DND-41 (cell line): ENCODE measurements at regions not wholly inside any gene's neighbourhood (a gene's known extent, or its start where the extent isn't known, plus 50 kb on each side); places are given as distances from the start of the nearest gene placed in this dataset.

ENCODE experiments used
- ATAC-seq: fragments of 200-7000 bp; cut with Tn5 transposase; 3 replicates; pipeline ENCODE4 v1.9.1; 2021; ENCODE audit warnings: low read depth; ENCODE audit not compliant: insufficient read depth
- DNase-seq: peaks from one replicate; pipeline ENCODE4 v3.0.0-alpha.2; 2020
- H2AFZ ChIP-seq: 2 replicates; pipeline ENCODE4 v1.6.0; 2012; ENCODE audit warnings: low read depth, low read length
- H3K27ac ChIP-seq: 2 replicates; pipeline ENCODE4 v1.5.1; 2012; ENCODE audit warnings: low read length, inconsistent platforms
- H3K27me3 ChIP-seq: fragments of 200-600 bp; sonication (generic); 2 replicates; pipeline ENCODE4 v1.6.0; 2012; ENCODE audit warnings: low read length, mild to moderate bottlenecking, inconsistent platforms; ENCODE audit not compliant: insufficient read depth, poor library complexity
- H3K36me3 ChIP-seq: 2 replicates; pipeline ENCODE4 v1.5.1; 2012; ENCODE audit warnings: low read length, inconsistent platforms; ENCODE audit not compliant: insufficient read depth
- H3K4me1 ChIP-seq: 2 replicates; pipeline ENCODE4 v1.5.1; 2012; ENCODE audit warnings: mild to moderate bottlenecking, low read length; ENCODE audit not compliant: insufficient read depth
- H3K4me2 ChIP-seq: 2 replicates; pipeline ENCODE4 v1.6.0; 2012; ENCODE audit warnings: mild to moderate bottlenecking, moderate library complexity, low read length, inconsistent platforms; ENCODE audit not compliant: insufficient read depth
- H3K4me3 ChIP-seq, 2 experiments: fragments of 200-600 bp in 1 of 2; shearing (Covaris generic) in 1 of 2; 2 replicates each; pipeline ENCODE4 v1.5.1; 2012 to 2016; ENCODE audit warnings: inconsistent platforms in 2 of 2, low read length in 2 of 2, mild to moderate bottlenecking in 2 of 2, low read depth in 1 of 2, moderate library complexity in 1 of 2
- H3K79me2 ChIP-seq: 2 replicates; pipeline ENCODE4 v1.6.0; 2012; ENCODE audit warnings: low read length, inconsistent platforms; ENCODE audit not compliant: insufficient read depth
- H3K9ac ChIP-seq: 2 replicates; pipeline ENCODE4 v1.6.0; 2012; ENCODE audit warnings: low read depth, mild to moderate bottlenecking, inconsistent platforms, low read length, moderate library complexity
- H3K9me3 ChIP-seq: 2 replicates; pipeline ENCODE4 v1.5.1; 2012; ENCODE audit warnings: low read length, moderate library complexity, mild to moderate bottlenecking, inconsistent platforms; ENCODE audit not compliant: insufficient read depth, severe bottlenecking
- H4K20me1 ChIP-seq: 2 replicates; pipeline ENCODE4 v1.6.0; 2012; ENCODE audit warnings: low read length; ENCODE audit not compliant: insufficient read depth
- EZH2 ChIP-seq: IDR thresholded peaks from 3 replicates; pipeline ENCODE4 v1.6.1; 2012; ENCODE audit warnings: borderline replicate concordance, low read depth, mild to moderate bottlenecking, moderate library complexity, low read length, inconsistent platforms; ENCODE audit not compliant: severe bottlenecking
- TF ChIP-seq, protein P1 (sequence below): IDR thresholded peaks from 2 replicates; pipeline ENCODE4 v1.5.1; 2012; ENCODE audit warnings: borderline replicate concordance, low read length, moderate library complexity, mild to moderate bottlenecking; ENCODE audit not compliant: poor library complexity, severe bottlenecking; ENCODE audit errors: extremely low read depth

DNA sequence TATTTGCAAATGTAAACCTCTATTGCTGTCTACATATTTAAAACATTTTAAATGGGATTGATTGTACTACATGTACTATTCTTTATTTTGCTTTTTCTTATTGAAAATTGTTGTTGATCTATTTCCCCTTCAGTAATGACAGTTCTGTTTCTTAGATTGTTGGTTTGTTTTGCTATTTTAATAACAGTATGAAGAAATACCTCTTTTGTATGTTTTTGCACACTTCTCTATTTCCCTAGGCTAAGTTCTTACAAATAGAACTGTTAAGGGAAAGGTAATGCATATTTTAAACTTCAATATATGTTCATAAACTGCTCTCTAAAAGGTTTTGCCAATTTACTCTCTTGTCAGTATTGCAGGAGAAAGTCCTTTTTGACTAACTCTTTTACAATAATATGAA lies 195.0 kb upstream of the PRPS1L1 start:
- Histone ChIP-seq H2AFZ (no peak overlapping the region), H3K4me3 (no peak overlapping the region), H3K4me2 (no peak overlapping the region), H3K79me2 (no peaks in the 10 kb centered on the region), H3K27me3 (no peaks in the 10 kb centered on the region), H3K9ac (no peak overlapping the region), H3K27ac (no peak overlapping the region), H3K9me3 (no peaks in the 10 kb centered on the region), H4K20me1 (no peaks in the 10 kb centered on the region), H3K4me1 (no peaks in the 10 kb centered on the region), H3K36me3 (no peaks in the 10 kb centered on the region)
- ATAC-seq (no peak), DNase-seq (no peak)
- TF ChIP-seq EZH2 = no peak
- TF ChIP-seq, protein P1, sequence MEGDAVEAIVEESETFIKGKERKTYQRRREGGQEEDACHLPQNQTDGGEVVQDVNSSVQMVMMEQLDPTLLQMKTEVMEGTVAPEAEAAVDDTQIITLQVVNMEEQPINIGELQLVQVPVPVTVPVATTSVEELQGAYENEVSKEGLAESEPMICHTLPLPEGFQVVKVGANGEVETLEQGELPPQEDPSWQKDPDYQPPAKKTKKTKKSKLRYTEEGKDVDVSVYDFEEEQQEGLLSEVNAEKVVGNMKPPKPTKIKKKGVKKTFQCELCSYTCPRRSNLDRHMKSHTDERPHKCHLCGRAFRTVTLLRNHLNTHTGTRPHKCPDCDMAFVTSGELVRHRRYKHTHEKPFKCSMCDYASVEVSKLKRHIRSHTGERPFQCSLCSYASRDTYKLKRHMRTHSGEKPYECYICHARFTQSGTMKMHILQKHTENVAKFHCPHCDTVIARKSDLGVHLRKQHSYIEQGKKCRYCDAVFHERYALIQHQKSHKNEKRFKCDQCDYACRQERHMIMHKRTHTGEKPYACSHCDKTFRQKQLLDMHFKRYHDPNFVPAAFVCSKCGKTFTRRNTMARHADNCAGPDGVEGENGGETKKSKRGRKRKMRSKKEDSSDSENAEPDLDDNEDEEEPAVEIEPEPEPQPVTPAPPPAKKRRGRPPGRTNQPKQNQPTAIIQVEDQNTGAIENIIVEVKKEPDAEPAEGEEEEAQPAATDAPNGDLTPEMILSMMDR = no peak

DNA sequence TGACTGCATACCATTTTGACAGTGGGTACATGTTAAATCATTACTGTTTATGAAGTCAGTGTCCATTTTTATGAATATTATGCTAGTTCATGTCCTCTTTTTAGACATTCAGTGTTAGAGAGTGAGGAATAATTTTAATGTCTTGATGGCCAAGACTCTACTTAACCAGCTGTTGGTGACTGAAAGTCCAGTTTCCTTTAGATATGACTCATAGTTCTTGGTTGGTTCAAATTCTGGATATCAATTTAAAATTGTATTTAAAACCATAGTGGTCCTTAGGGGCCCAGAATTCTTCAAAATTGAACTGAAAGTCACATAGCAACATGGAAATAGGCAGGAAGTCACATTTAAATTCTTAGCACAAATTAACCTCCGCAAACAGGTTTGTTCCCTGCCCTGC lies 196.5 kb upstream of the PRPS1L1 start:
- ATAC-seq (no peak), DNase-seq (no peak)
- H2AFZ ChIP-seq = no peak overlapping the region
- H3K36me3 ChIP-seq = no peaks in the 10 kb centered on the region
- H3K27me3 ChIP-seq = no peaks in the 10 kb centered on the region
- H4K20me1 ChIP-seq = no peaks in the 10 kb centered on the region
- H3K79me2 ChIP-seq = no peaks in the 10 kb centered on the region
- H3K4me3 ChIP-seq = no peak overlapping the region
- H3K27ac ChIP-seq = no peak overlapping the region
- TF ChIP-seq, protein P1 = no peak
- no peak for TF ChIP-seq EZH2
- H3K9ac ChIP-seq = no peak overlapping the region
- no peak overlapping the region for H3K4me2 ChIP-seq
- no peaks in the 10 kb centered on the region for H3K9me3 ChIP-seq
- H3K4me1 ChIP-seq = no peaks in the 10 kb centered on the region

DNA sequence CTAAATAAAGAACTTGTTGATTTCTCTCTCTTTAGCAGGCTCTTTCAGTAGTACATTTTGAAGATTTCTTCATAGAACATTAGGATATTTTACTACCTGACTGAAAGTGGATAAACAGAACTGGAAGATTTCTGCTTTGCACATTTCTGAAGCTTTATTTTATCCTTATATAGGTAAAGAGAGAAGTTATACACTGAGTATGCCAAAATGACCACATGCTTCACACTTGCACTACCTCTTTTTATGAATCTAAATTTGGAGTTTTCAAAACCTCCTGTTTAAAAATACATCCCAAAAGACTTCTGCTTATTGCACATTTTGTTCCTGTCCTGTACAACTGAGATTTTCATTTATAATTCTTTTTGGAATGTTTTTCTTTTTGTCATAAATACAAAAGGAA lies 197.4 kb upstream of the PRPS1L1 start:
- no peak overlapping the region for H2AFZ ChIP-seq
- H3K36me3 ChIP-seq = no peaks in the 10 kb centered on the region
- H3K27ac ChIP-seq = no peak overlapping the region
- ATAC-seq (no peak), DNase-seq (no peak)
- no peaks in the 10 kb centered on the region for H3K9me3 ChIP-seq
- H4K20me1 ChIP-seq = no peaks in the 10 kb centered on the region
- no peaks in the 10 kb centered on the region for H3K4me1 ChIP-seq
- H3K27me3 ChIP-seq = no peaks in the 10 kb centered on the region
- no peak overlapping the region for H3K4me3 ChIP-seq
- no peak overlapping the region for H3K4me2 ChIP-seq
- no peaks in the 10 kb centered on the region for H3K79me2 ChIP-seq
- no peak overlapping the region for H3K9ac ChIP-seq
- TF ChIP-seq, protein P1 = no peak
- TF ChIP-seq EZH2 = no peak

DNA sequence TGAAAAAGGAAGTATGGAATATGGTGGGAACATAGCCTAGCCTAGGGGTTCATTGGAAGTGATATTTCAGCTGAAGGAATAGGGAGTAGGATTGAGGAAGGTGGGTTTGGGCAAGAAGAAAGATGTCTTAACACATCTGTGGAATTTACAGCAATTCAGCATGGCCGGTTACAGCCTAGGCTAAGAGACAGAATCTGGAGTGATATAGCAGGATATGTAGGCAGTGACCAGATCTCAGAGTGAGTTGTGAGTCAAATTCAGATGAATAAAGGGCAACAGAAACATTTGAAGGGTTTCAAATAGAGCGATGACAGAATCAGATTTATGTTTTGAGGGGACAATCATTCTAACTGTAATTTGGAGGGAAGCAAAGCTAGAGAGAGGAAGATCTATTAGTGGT lies 199.0 kb upstream of the PRPS1L1 start:
- TF ChIP-seq, protein P1 = no peak
- TF ChIP-seq EZH2 = no peak
- Histone ChIP-seq H3K27ac (no peak overlapping the region), H3K79me2 (no peaks in the 10 kb centered on the region), H3K4me2 (no peak overlapping the region), H3K9ac (no peak overlapping the region), H3K36me3 (no peaks in the 10 kb centered on the region), H3K4me3 (no peak overlapping the region), H4K20me1 (no peaks in the 10 kb centered on the region), H3K27me3 (no peaks in the 10 kb centered on the region), H3K4me1 (no peaks in the 10 kb centered on the region), H2AFZ (no peak overlapping the region), H3K9me3 (no peaks in the 10 kb centered on the region)
- DNase-seq (no peak), ATAC-seq (no peak)
